ENCODE measurements at regions not wholly inside any gene's neighbourhood (a gene's known extent, or its start where the extent isn't known, plus 50 kb on each side); places are given as distances from the start of the nearest gene placed in this dataset.

GRCh38 chr1:99554727-99555126 lies 91.2 kb upstream of the PALMD start:
- ATAC-seq (no peak), DNase-seq (no peak)
- no peaks in the 10 kb centered on the region for H3K36me3 ChIP-seq
- no peaks in the 10 kb centered on the region for H3K9me3 ChIP-seq
- no peaks in the 10 kb centered on the region for H3K4me1 ChIP-seq
- intact Hi-C loops (cut with DNase I): no loop called here
- no peak overlapping the region for H3K4me3 ChIP-seq
- no peaks in the 10 kb centered on the region for H3K27me3 ChIP-seq
- WGBS (ENCODE audit: insufficient coverage, low coverage, low lambda C conversion rate, missing lambda C conversion rate): 78% methylated on average over 2 of the region's 2 CpGs
- TF ChIP-seq, protein P1, sequence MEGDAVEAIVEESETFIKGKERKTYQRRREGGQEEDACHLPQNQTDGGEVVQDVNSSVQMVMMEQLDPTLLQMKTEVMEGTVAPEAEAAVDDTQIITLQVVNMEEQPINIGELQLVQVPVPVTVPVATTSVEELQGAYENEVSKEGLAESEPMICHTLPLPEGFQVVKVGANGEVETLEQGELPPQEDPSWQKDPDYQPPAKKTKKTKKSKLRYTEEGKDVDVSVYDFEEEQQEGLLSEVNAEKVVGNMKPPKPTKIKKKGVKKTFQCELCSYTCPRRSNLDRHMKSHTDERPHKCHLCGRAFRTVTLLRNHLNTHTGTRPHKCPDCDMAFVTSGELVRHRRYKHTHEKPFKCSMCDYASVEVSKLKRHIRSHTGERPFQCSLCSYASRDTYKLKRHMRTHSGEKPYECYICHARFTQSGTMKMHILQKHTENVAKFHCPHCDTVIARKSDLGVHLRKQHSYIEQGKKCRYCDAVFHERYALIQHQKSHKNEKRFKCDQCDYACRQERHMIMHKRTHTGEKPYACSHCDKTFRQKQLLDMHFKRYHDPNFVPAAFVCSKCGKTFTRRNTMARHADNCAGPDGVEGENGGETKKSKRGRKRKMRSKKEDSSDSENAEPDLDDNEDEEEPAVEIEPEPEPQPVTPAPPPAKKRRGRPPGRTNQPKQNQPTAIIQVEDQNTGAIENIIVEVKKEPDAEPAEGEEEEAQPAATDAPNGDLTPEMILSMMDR (IDR thresholded peaks at IDR 0.05): no peak
- no peak for TF ChIP-seq POLR2A (IDR thresholded peaks at IDR 0.05)
- H3K27ac ChIP-seq: no peak overlapping the region

GRCh38 chr1:99557546-99558202 lies 88.2 kb upstream of the PALMD start:
- H3K4me3 ChIP-seq: no peak overlapping the region
- no peaks in the 10 kb centered on the region for H3K4me1 ChIP-seq
- WGBS (ENCODE audit: insufficient coverage, low coverage, low lambda C conversion rate, missing lambda C conversion rate): 65% methylated on average over 3 of the region's 3 CpGs
- ATAC-seq (no peak), DNase-seq (no peak)
- no peaks in the 10 kb centered on the region for H3K9me3 ChIP-seq
- no peak overlapping the region for H3K27ac ChIP-seq
- intact Hi-C loops (cut with DNase I): no loop called here
- no peaks in the 10 kb centered on the region for H3K36me3 ChIP-seq
- no peaks in the 10 kb centered on the region for H3K27me3 ChIP-seq
- TF ChIP-seq, protein P1 (IDR thresholded peaks at IDR 0.05): no peak
- TF ChIP-seq POLR2A (IDR thresholded peaks at IDR 0.05): no peak

- TF ChIP-seq POLR2A (IDR thresholded peaks at IDR 0.05): no peak
- TF ChIP-seq, protein P1 (IDR thresholded peaks at IDR 0.05): no peak
- ATAC-seq (no peak), DNase-seq (no peak)
- Histone ChIP-seq H3K27ac (no peak overlapping the region), H3K36me3 (no peaks in the 10 kb centered on the region), H3K27me3 (no peaks in the 10 kb centered on the region), H3K4me1 (no peaks in the 10 kb centered on the region), H3K9me3 (no peaks in the 10 kb centered on the region), H3K4me3 (no peak overlapping the region)
- intact Hi-C loops (cut with DNase I): no loop called here
- 40% methylated on average over 2 of the region's 2 CpGs for WGBS (ENCODE audit: insufficient coverage, low coverage, low lambda C conversion rate, missing lambda C conversion rate)
These were observed 86.7 kb upstream of the PALMD start for GRCh38 chr1:99559166-99559565.

GRCh38 chr1:99560207-99561040 lies 85.5 kb upstream of the PALMD start:
- Histone ChIP-seq H3K36me3 (no peaks in the 10 kb centered on the region), H3K9me3 (no peaks in the 10 kb centered on the region), H3K4me3 (no peak overlapping the region), H3K27me3 (no peaks in the 10 kb centered on the region), H3K27ac (no peak overlapping the region), H3K4me1 (peaks cover 0 to 11% (median 3%) of the 10 kb centered on the region in 4 donors)
- WGBS (ENCODE audit: insufficient coverage, low coverage, low lambda C conversion rate, missing lambda C conversion rate): 72% methylated on average over 3 of the region's 3 CpGs
- ATAC-seq (no peak), DNase-seq (no peak)
- TF ChIP-seq, protein P1 (IDR thresholded peaks at IDR 0.05): no peak
- no peak for TF ChIP-seq POLR2A (IDR thresholded peaks at IDR 0.05)
- intact Hi-C loops (cut with DNase I): no loop called here

Measured in right lobe of liver (tissue), 6 donors.